ENCODE measurements at regions not wholly inside any gene's neighbourhood (a gene's known extent, or its start where the extent isn't known, plus 50 kb on each side); places are given as distances from the start of the nearest gene placed in this dataset.
"Not testable (repeated sequence)": the region's sequence is repeated elsewhere in the genome, so short reads cannot be mapped to it uniquely, and the experiment has no call there.

DNA sequence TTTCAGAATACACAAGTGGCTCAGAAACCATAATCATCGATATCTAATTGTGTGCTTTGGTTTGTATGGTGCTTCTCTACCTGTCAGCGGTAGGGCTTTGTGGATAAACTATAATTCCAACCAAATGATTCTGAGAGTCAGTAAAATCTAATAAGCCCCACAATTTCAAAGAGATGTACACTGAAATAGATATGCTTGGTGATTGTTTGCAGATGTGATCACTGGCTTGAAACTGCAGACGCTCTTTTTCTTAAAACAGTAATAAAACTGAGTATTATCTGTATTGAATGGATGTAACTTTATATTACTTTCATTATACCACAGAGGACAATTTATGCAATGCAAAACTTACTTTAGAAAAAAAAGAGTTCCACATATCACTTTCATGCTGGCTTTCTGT is 198.8 kb upstream of the ANXA10 start:
- ATAC-seq = no peak
- TF ChIP-seq CREB5 (CRISPR knock-in tag; IDR thresholded peaks at IDR 0.05; ENCODE audit: low read depth) = no peak

- ATAC-seq = not testable (repeated sequence)
These were observed 196.1 kb upstream of the ANXA10 start for GRCh38 chr4:167896260-167896659.

- ATAC-seq = 0 out of 3 replicates have a peak, but pooled peaks have one; percentile 36
- TF ChIP-seq TSHZ2 (CRISPR knock-in tag; IDR thresholded peaks at IDR 0.05) (no peak), ZNF8 (CRISPR knock-in tag; IDR thresholded peaks at IDR 0.05) (no peak), ARNTL (CRISPR knock-in tag; IDR thresholded peaks at IDR 0.05; ENCODE audit: borderline replicate concordance, low read depth) (no peak), TOX (CRISPR knock-in tag; IDR thresholded peaks at IDR 0.05; ENCODE audit: borderline replicate concordance) (no peak), ZFP30 (CRISPR knock-in tag; IDR thresholded peaks at IDR 0.05) (no peak), PPARA (CRISPR knock-in tag; IDR thresholded peaks at IDR 0.05; ENCODE audit: borderline replicate concordance) (no peak), POU6F1 (CRISPR knock-in tag; IDR thresholded peaks at IDR 0.05; ENCODE audit: borderline replicate concordance, low read depth) (no peak)
These were observed 195.2 kb upstream of the ANXA10 start for GRCh38 chr4:167897116-167897515.

DNA sequence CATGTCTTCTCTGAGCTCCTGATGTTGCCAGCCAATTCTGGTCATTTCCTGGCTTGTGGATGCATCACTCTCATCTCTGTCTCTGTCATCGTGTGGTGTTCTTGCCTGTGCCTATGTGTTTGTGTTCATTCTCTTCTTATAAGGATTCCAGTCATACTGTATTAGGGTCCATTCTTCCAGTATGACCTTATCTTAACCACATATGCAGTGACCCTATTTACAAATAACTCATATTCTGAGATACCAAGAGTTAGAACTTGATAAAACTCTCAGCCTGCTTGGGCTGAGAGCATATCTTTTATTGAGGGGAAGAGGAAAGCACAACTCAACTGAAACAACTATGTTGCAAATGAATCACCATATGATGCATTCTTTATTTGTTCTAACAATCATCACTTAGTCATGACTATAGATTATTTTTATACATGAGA is 189.0 kb upstream of the ANXA10 start:
- ATAC-seq = peak; percentile 75
- no peak for TF ChIP-seq SNAI2 (CRISPR knock-in tag; IDR thresholded peaks at IDR 0.05)
- no peak for TF ChIP-seq TOX (CRISPR knock-in tag; IDR thresholded peaks at IDR 0.05; ENCODE audit: borderline replicate concordance)
- TF ChIP-seq ISL1 (CRISPR knock-in tag; IDR thresholded peaks at IDR 0.05) = no peak
- no peak for TF ChIP-seq PATZ1 (CRISPR knock-in tag; IDR thresholded peaks at IDR 0.05; ENCODE audit: borderline replicate concordance)
- TF ChIP-seq CREB5 (CRISPR knock-in tag; IDR thresholded peaks at IDR 0.05; ENCODE audit: low read depth) = no peak
- TF ChIP-seq PPARA (CRISPR knock-in tag; IDR thresholded peaks at IDR 0.05; ENCODE audit: borderline replicate concordance) = no peak
- no peak for TF ChIP-seq GLIS3 (CRISPR knock-in tag; IDR thresholded peaks at IDR 0.05)
- no peak for TF ChIP-seq ZC3H10 (CRISPR knock-in tag; IDR thresholded peaks at IDR 0.05)
- TF ChIP-seq ESRRG (CRISPR knock-in tag; IDR thresholded peaks at IDR 0.05) = no peak
- TF ChIP-seq ZFP30 (CRISPR knock-in tag; IDR thresholded peaks at IDR 0.05) = no peak
- no peak for TF ChIP-seq ZNF70 (CRISPR knock-in tag; IDR thresholded peaks at IDR 0.05)
- TF ChIP-seq ZNF565 (CRISPR knock-in tag; conservative IDR thresholded peaks at IDR 0.05; ENCODE audit: low read depth) = no peak
- no peak for TF ChIP-seq CSRNP3 (CRISPR knock-in tag; IDR thresholded peaks at IDR 0.05)
- no peak for TF ChIP-seq TCF4 (CRISPR knock-in tag; IDR thresholded peaks at IDR 0.05; ENCODE audit: borderline replicate concordance)

Measured in SK-N-SH treated with all-trans-retinoic acid at 6 μM for 48 hours (cell line).